ENCODE measurements at regions not wholly inside any gene's neighbourhood (a gene's known extent, or its start where the extent isn't known, plus 50 kb on each side); places are given as distances from the start of the nearest gene placed in this dataset.
A peak's percentile ranks its signal among the peaks of the same experiment; 100 is the strongest.

DNA sequence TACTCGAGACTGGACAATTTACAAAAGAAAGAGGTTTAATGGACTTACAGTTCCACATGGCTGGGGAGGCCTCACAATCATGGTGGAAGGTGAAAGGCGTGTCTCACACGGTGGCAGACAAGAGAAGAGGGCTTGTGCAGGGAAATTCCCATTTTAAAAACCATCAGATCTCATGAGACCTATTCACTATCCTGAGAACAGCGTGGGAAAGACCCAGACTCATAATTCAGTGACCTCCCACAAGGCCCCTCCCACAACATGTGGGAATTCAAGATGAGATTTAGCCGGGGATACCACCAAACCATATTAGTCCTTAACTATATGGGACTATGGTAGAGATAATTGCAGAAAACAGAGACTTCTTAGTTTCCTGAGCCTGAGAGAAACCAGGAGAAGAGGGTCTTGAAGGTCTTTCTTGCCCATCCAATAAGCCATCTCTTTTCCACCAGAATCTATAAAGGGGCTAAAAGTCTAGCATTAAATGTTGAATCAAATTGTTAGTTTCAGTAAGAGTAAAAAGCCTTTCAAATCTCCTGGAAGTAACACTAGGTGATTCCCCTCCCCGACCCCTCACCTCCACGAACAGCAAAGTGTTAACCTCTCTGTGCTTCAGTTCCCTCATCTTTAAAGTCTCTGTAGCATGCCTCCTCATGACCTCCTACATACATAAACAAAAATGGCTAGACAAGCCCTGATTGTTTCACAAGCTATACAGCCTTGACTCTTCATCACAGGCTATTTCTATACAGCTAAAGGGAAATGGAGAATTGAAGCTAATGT lies 259.1 kb downstream of the TMEM167A start:
- in situ Hi-C loops (cut with MboI; ENCODE audit: low pct_unique_long_range_greater_than_20kb, low sequenced_read_pairs) = no loop called here
- no peak for DNase-seq

DNA sequence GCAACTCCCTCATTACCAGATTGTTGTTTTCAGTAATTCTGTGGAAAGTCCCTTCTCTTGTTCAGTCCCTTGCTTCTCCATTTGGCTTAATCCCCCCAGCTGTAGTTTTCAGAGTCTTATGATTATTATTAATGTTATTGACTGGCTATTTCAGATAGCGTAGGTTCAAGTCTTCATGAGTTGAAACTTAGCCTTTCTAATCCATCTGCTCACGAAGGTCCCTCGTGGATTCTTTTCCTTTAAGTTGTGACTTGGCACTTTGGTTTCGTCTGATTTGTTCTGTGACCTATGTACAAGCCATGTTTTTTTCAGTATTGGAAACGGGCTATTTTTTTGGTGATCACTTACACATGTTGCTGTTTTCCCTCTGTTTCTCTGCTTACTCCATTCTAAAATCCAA lies 260.3 kb downstream of the TMEM167A start:
- DNase-seq = no peak
- in situ Hi-C loops (cut with MboI; ENCODE audit: low pct_unique_long_range_greater_than_20kb, low sequenced_read_pairs) = no loop called here

GRCh38 chr5:82815871-82816270 lies 261.3 kb downstream of the TMEM167A start:
- in situ Hi-C loops (cut with MboI; ENCODE audit: low pct_unique_long_range_greater_than_20kb, low sequenced_read_pairs) = no loop called here

GRCh38 chr5:82813861-82814260 lies 263.3 kb downstream of the TMEM167A start:
- in situ Hi-C loops (cut with MboI; ENCODE audit: low pct_unique_long_range_greater_than_20kb, low sequenced_read_pairs) = no loop called here
- DNase-seq = no peak

More at GRCh38 chr5:82815871-82816270, 261.3 kb downstream of the TMEM167A start:
- no peak for DNase-seq

GRCh38 chr5:82812575-82812974 lies 264.6 kb downstream of the TMEM167A start:
- in situ Hi-C loops (cut with MboI; ENCODE audit: low pct_unique_long_range_greater_than_20kb, low sequenced_read_pairs) = no loop called here
- no peak for DNase-seq

- no peak for DNase-seq
- in situ Hi-C loops (cut with MboI; ENCODE audit: low pct_unique_long_range_greater_than_20kb, low sequenced_read_pairs) = no loop called here
Observed at GRCh38 chr5:82811490-82811889, 265.7 kb downstream of the TMEM167A start.

GRCh38 chr5:82809420-82810143 lies 267.6 kb downstream of the TMEM167A start:
- DNase-seq = no peak
- in situ Hi-C loops (cut with MboI; ENCODE audit: low pct_unique_long_range_greater_than_20kb, low sequenced_read_pairs) = no loop called here

DNA sequence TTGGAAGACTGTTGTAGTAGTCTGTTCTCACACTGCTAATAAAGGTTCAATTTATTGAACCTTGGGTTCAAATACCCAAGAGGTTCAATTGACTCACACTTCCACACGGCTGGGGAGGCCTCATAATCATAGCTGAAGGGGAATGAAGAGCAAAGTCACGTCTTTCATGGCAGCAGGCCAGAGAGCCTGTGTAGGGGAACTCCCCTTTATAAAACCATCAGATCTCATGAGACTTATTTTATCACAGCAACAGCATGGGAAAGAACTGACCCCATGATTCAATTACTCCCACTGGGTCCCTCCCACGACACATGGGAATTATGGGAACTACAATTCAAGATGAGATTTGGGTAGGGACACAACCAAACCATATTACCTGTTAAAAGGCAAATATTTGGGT lies 268.2 kb downstream of the TMEM167A start:
- DNase-seq = no peak
- in situ Hi-C loops (cut with MboI; ENCODE audit: low pct_unique_long_range_greater_than_20kb, low sequenced_read_pairs) = no loop called here

DNA sequence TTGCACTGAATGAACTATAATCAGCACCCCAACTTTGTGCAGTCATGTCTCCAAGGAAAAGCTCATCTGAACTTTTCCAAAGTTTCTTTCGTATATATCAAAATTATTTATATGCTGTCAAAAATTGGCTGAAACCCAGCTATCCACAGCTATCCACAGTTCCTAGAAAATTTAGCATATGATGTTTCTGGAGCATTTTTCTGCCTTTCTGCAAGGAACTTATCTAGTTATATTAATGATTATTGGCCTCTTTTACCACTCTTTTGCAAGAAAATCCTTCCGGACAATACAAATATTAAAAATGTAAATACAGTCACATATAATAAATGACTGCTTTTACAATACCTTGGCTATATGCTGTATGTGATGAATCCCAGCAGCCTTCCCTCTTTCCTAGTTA lies 270.2 kb downstream of the TMEM167A start:
- in situ Hi-C loops (cut with MboI; ENCODE audit: low pct_unique_long_range_greater_than_20kb, low sequenced_read_pairs) = no loop called here
- no peak for DNase-seq

DNA sequence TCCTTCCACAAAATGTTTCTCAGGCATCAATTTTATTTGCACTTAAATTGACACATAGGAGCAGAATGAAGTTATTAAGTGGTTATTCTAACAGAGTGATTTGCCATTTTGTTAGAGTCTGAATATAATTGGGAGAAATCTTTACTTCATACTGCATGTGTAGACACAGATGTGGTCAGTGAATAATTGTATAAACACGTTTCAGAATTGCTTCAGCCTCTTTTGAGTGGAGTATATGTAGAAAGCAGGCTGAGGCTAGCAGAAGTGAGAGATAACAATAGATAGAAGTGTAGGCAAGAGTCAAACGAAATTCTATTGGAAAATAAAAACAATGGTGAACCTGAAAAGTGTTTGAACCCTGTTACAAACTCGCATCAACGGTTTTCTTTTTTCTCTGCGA lies 270.7 kb downstream of the TMEM167A start:
- DNase-seq = no peak
- in situ Hi-C loops (cut with MboI; ENCODE audit: low pct_unique_long_range_greater_than_20kb, low sequenced_read_pairs) = no loop called here

- in situ Hi-C loops (cut with MboI; ENCODE audit: low pct_unique_long_range_greater_than_20kb, low sequenced_read_pairs) = no loop called here
- no peak for DNase-seq
Observed at GRCh38 chr5:82804155-82804690, 273.0 kb downstream of the TMEM167A start.

GRCh38 chr5:82802954-82803353 lies 274.2 kb downstream of the TMEM167A start:
- in situ Hi-C loops (cut with MboI; ENCODE audit: low pct_unique_long_range_greater_than_20kb, low sequenced_read_pairs) = no loop called here
- no peak for DNase-seq

GRCh38 chr5:82800826-82801225 lies 276.4 kb downstream of the TMEM167A start:
- DNase-seq = no peak
- in situ Hi-C loops (cut with MboI; ENCODE audit: low pct_unique_long_range_greater_than_20kb, low sequenced_read_pairs) = no loop called here

GRCh38 chr5:82799361-82800077 lies 277.7 kb downstream of the TMEM167A start:
- no peak for DNase-seq
- in situ Hi-C loops (cut with MboI; ENCODE audit: low pct_unique_long_range_greater_than_20kb, low sequenced_read_pairs) = no loop called here

DNA sequence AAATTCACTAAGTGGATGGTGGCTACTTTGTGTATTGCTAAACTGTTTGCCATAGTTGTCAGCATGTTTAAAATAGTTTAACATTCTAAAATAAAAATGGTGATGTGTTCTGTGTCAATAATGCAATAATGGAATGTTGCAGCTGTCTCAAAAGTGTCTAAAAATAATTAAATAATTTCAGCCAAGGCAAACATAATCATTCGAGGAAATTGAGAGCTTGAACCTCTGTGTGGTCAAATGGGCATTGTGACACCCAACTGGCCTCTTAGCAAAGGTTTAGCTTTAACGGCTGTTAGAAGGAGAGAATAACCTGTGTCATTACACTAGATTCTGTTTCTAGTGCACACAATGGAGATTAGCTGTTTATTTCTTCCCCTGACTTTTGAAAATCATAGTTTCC lies 278.5 kb downstream of the TMEM167A start:
- DNase-seq = no peak
- in situ Hi-C loops (cut with MboI; ENCODE audit: low pct_unique_long_range_greater_than_20kb, low sequenced_read_pairs) = no loop called here

DNA sequence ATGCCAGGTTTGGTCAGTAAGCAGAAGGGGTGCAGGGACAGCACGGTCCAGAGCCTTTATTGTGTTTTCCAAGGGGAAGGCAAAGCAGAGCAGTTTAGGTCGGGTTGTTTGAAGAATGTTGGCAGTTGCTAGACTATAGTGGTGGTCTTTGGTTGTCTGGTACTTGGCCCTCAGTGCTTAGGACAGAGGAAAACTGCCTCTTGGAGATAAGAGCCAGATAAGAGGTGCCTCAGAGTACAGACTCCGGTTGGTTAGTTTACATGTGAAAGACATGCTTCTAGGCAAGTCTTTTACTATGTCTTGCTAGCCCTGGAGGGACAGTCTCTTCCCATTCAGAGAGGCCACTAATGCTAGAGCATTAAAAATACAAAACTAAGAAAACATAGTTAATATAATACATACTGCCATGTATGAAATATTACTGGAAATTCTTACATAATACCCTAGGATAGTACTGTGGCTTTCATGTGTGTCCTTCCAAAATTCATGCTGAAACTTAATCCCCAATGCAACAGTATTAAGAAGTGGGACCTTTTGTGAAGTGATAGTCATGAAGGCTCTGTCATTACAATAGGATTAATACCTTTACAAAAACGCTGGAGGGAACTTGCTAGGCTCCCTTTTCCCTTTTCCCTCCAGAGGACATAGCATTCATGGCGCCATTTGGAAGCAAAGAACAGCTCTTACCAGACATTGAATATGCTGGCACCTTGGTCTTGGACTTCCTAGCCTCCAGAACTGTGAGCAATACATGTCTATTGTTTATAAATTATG lies 280.4 kb downstream of the TMEM167A start:
- in situ Hi-C loops (cut with MboI; ENCODE audit: low pct_unique_long_range_greater_than_20kb, low sequenced_read_pairs) = no loop called here
- DNase-seq = no peak

GRCh38 chr5:82794876-82795275 lies 282.3 kb downstream of the TMEM167A start:
- no peak for DNase-seq
- in situ Hi-C loops (cut with MboI; ENCODE audit: low pct_unique_long_range_greater_than_20kb, low sequenced_read_pairs) = no loop called here

DNA sequence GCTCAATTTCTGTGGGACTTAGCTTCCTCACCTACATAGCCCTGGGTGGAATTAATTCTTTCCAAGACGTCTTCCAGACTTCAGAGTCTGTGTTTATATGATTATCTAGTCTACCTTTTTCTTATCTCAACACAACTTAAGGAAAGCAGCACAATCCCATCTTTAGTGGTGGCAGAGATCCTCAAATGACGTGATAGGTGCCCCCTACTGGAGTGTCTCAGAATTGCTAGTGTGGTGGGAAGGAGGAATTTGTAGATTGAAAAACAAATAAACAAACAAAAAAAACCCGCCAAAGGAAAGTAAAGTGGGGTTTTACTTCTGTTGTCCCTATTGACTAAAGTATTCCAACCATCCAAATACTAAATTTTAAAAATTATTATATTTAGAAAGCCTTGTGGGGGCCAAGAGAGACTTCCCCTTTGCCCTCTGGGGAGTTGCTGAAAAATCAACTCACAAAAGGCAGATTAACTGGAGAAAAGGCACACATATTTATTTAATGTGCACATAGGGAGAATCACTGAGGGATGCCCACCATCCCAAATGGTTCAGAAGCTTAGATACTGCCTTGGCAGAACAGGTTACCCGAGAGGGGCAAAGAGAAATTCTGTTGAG lies 283.3 kb downstream of the TMEM167A start:
- in situ Hi-C loops (cut with MboI; ENCODE audit: low pct_unique_long_range_greater_than_20kb, low sequenced_read_pairs) = no loop called here
- DNase-seq = peak; percentile 41

DNA sequence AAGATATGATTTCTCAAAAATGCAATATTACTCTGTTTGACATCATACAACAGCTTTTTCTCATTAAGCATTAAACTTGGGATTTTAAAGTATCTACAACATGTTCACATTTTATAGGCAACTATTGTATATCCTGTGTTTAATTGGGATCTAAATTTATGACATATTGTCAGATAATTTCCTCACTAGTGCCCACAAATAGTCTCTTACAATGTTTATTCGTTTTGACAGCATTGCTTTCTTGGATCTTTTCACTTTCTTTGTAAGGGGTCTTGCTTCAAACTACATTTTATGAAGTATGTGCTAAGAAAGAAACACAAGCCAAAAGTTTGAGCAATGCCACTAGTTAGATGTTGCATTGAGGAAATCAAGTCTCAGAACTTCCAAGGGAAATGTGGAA lies 285.1 kb downstream of the TMEM167A start:
- in situ Hi-C loops (cut with MboI; ENCODE audit: low pct_unique_long_range_greater_than_20kb, low sequenced_read_pairs) = no loop called here
- no peak for DNase-seq
